HL-60 (cell line): ENCODE measurements at regions not wholly inside any gene's neighbourhood (a gene's known extent, or its start where the extent isn't known, plus 50 kb on each side); places are given as distances from the start of the nearest gene placed in this dataset.

Source experiments
- GABPA ChIP-seq: IDR thresholded peaks from 2 replicates; pipeline ENCODE4 v1.6.1; 2012; ENCODE audit warnings: low read depth
- POLR2AphosphoS5 ChIP-seq: IDR thresholded peaks from 2 replicates; pipeline ENCODE4 v1.6.1; 2012; ENCODE audit warnings: low read depth
- TF ChIP-seq, protein P1 (sequence below): IDR thresholded peaks from one replicate; pipeline ENCODE4 v1.5.1; 2011; ENCODE audit warnings: low read length, control low read depth, inconsistent platforms; ENCODE audit not compliant: insufficient read depth
- TF ChIP-seq, protein P2 (sequence below): IDR thresholded peaks from 2 replicates; pipeline ENCODE4 v1.6.1; 2012; ENCODE audit warnings: low read depth; ENCODE audit not compliant: insufficient replicate concordance

DNA sequence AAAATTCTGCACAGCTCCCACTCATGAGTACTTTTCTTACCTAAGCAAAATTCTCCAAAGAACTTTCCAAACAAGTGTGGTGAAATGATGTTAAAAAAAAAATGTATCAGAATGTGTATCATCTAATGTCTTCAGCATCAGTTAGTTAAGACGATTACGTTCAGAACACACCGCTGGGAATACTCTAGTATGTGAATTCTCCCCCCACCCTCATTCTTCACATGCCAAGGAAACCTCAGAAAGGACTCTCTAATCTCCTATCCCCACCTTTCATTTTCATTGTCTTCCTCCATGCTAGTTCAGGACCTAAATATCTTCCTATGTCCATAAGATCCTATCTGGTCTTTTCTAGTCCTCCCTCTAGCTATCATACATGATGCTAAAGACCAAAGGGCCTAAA lies 457.4 kb downstream of the SHQ1 start:
- TF ChIP-seq, protein P1, sequence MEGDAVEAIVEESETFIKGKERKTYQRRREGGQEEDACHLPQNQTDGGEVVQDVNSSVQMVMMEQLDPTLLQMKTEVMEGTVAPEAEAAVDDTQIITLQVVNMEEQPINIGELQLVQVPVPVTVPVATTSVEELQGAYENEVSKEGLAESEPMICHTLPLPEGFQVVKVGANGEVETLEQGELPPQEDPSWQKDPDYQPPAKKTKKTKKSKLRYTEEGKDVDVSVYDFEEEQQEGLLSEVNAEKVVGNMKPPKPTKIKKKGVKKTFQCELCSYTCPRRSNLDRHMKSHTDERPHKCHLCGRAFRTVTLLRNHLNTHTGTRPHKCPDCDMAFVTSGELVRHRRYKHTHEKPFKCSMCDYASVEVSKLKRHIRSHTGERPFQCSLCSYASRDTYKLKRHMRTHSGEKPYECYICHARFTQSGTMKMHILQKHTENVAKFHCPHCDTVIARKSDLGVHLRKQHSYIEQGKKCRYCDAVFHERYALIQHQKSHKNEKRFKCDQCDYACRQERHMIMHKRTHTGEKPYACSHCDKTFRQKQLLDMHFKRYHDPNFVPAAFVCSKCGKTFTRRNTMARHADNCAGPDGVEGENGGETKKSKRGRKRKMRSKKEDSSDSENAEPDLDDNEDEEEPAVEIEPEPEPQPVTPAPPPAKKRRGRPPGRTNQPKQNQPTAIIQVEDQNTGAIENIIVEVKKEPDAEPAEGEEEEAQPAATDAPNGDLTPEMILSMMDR = no peak
- no peak for TF ChIP-seq POLR2AphosphoS5
- no peak for TF ChIP-seq GABPA
- TF ChIP-seq, protein P2, sequence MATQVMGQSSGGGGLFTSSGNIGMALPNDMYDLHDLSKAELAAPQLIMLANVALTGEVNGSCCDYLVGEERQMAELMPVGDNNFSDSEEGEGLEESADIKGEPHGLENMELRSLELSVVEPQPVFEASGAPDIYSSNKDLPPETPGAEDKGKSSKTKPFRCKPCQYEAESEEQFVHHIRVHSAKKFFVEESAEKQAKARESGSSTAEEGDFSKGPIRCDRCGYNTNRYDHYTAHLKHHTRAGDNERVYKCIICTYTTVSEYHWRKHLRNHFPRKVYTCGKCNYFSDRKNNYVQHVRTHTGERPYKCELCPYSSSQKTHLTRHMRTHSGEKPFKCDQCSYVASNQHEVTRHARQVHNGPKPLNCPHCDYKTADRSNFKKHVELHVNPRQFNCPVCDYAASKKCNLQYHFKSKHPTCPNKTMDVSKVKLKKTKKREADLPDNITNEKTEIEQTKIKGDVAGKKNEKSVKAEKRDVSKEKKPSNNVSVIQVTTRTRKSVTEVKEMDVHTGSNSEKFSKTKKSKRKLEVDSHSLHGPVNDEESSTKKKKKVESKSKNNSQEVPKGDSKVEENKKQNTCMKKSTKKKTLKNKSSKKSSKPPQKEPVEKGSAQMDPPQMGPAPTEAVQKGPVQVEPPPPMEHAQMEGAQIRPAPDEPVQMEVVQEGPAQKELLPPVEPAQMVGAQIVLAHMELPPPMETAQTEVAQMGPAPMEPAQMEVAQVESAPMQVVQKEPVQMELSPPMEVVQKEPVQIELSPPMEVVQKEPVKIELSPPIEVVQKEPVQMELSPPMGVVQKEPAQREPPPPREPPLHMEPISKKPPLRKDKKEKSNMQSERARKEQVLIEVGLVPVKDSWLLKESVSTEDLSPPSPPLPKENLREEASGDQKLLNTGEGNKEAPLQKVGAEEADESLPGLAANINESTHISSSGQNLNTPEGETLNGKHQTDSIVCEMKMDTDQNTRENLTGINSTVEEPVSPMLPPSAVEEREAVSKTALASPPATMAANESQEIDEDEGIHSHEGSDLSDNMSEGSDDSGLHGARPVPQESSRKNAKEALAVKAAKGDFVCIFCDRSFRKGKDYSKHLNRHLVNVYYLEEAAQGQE = no peak
